Liver (tissue), 7 donors: ENCODE measurements at regions not wholly inside any gene's neighbourhood (a gene's known extent, or its start where the extent isn't known, plus 50 kb on each side); places are given as distances from the start of the nearest gene placed in this dataset.

ENCODE experiments used
- DNase-seq: peaks from one replicate; pipeline ENCODE4 v3.0.0-alpha.2; 2017; ENCODE audit warnings: low spot score
- H3K27ac ChIP-seq, 2 donors: one replicate each; pipeline ENCODE4 v1.7.0; 2013; ENCODE audit warnings: inconsistent platforms in 2 of 2, low read length in 2 of 2, control low read depth in 1 of 2, low read depth in 1 of 2, mild to moderate bottlenecking in 1 of 2
- H3K27me3 ChIP-seq, 4 donors: one replicate each; pipeline versions ENCODE4 v1.6.1 to v1.7.0; 2013; ENCODE audit warnings: low read length in 3 of 4, inconsistent platforms in 1 of 4, mild to moderate bottlenecking in 1 of 4, moderate library complexity in 1 of 4; ENCODE audit not compliant: control insufficient read depth in 4 of 4, insufficient read depth in 4 of 4
- H3K36me3 ChIP-seq, 4 donors: one replicate each; pipeline versions ENCODE4 v1.6.1 to v1.7.0; 2013; ENCODE audit warnings: low read length in 3 of 4, mild to moderate bottlenecking in 3 of 4, low read depth in 1 of 4, moderate library complexity in 1 of 4; ENCODE audit not compliant: control insufficient read depth in 4 of 4, insufficient read depth in 3 of 4
- H3K4me1 ChIP-seq, 4 donors: one replicate each; pipeline versions ENCODE4 v1.6.1 to v1.7.0; 2013; ENCODE audit warnings: low read length in 3 of 4, mild to moderate bottlenecking in 3 of 4, moderate library complexity in 1 of 4; ENCODE audit not compliant: control insufficient read depth in 4 of 4, insufficient read depth in 4 of 4
- H3K4me3 ChIP-seq, 3 donors: one replicate each; pipeline versions ENCODE4 v1.6.1 to v1.7.0; 2013; ENCODE audit warnings: low read length in 3 of 3, control low read depth in 1 of 3, low read depth in 1 of 3, mild to moderate bottlenecking in 1 of 3
- H3K9ac ChIP-seq, 2 donors: one replicate each; pipeline ENCODE4 v1.7.0; 2013; ENCODE audit warnings: low read length in 2 of 2, mild to moderate bottlenecking in 2 of 2, moderate library complexity in 2 of 2, control low read depth in 1 of 2, low read depth in 1 of 2
- H3K9me3 ChIP-seq, 4 donors: one replicate each; pipeline versions ENCODE4 v1.6.1 to v1.7.0; 2013; ENCODE audit warnings: low read length in 3 of 4; ENCODE audit not compliant: control insufficient read depth in 4 of 4
- EGR1 ChIP-seq, 2 donors: IDR thresholded peaks; 2 replicates each; pipeline ENCODE4 v1.6.1; 2016 to 2018; ENCODE audit warnings: antibody characterized with exemption in 2 of 2, low read depth in 2 of 2
- FOXA1 ChIP-seq: IDR thresholded peaks from 2 replicates; pipeline ENCODE4 v1.6.1; 2016; ENCODE audit warnings: antibody characterized with exemption
- FOXA2 ChIP-seq: IDR thresholded peaks from 2 replicates; pipeline ENCODE4 v1.6.1; 2016; ENCODE audit warnings: antibody characterized with exemption
- GABPA ChIP-seq, 2 donors: IDR thresholded peaks in 1 of 2; conservative IDR thresholded peaks in 1 of 2; 2 replicates each; pipeline ENCODE4 v1.6.1; 2016; ENCODE audit warnings: antibody characterized with exemption in 2 of 2, mild to moderate bottlenecking in 1 of 2, moderate library complexity in 1 of 2
- HNF4A ChIP-seq, 2 donors: conservative IDR thresholded peaks; 2 replicates each; pipeline ENCODE4 v1.6.1; 2016; ENCODE audit warnings: antibody characterized with exemption in 2 of 2, mild to moderate bottlenecking in 2 of 2
- HNF4G ChIP-seq: IDR thresholded peaks from 2 replicates; pipeline ENCODE4 v1.6.1; 2016; ENCODE audit warnings: antibody characterized with exemption
- JUND ChIP-seq, 2 donors: IDR thresholded peaks; 2 replicates each; pipeline ENCODE4 v1.6.1; 2016; ENCODE audit warnings: antibody characterized with exemption in 2 of 2
- MAX ChIP-seq: IDR thresholded peaks from 2 replicates; pipeline ENCODE4 v1.6.1; 2016; ENCODE audit warnings: antibody characterized with exemption
- NR2F2 ChIP-seq: IDR thresholded peaks from 2 replicates; pipeline ENCODE4 v1.6.1; 2016; ENCODE audit warnings: antibody characterized with exemption
- RAD21 ChIP-seq, 2 donors: IDR thresholded peaks; 2 replicates each; pipeline ENCODE4 v1.6.1; 2016; ENCODE audit warnings: antibody characterized with exemption in 2 of 2, mild to moderate bottlenecking in 2 of 2
- REST ChIP-seq: IDR thresholded peaks from 2 replicates; pipeline ENCODE4 v1.6.1; 2016; ENCODE audit warnings: antibody characterized with exemption, mild to moderate bottlenecking
- RXRA ChIP-seq, 2 donors: IDR thresholded peaks; 2 replicates each; pipeline ENCODE4 v1.6.1; 2017 to 2018; ENCODE audit warnings: antibody characterized with exemption in 2 of 2, mild to moderate bottlenecking in 1 of 2
- TAF1 ChIP-seq: conservative IDR thresholded peaks from 2 replicates; pipeline ENCODE4 v1.6.1; 2016; ENCODE audit warnings: antibody characterized with exemption, mild to moderate bottlenecking
- YY1 ChIP-seq: IDR thresholded peaks from 2 replicates; pipeline ENCODE4 v1.6.1; 2016; ENCODE audit warnings: antibody characterized with exemption, mild to moderate bottlenecking
- WGBS: extraction: QIAGEN DNeasy Blood & Tissue Kit; methylation state at CpG from one replicate; pipeline ENCODE4 v1.1.7; 2013; 5-methylcytosine and 5-hydroxymethylcytosine counted together
- TF ChIP-seq, protein P1 (sequence below): IDR thresholded peaks from 2 replicates; pipeline ENCODE4 v1.6.1; 2016; ENCODE audit warnings: antibody characterized with exemption
- TF ChIP-seq, protein P2 (sequence below): IDR thresholded peaks from 2 replicates; pipeline ENCODE4 v1.6.1; 2016; ENCODE audit warnings: antibody characterized with exemption
- donor health status: healthy.
- donor health status: healthy.
- donor health status: healthy.
- donor health status: healthy.

DNA sequence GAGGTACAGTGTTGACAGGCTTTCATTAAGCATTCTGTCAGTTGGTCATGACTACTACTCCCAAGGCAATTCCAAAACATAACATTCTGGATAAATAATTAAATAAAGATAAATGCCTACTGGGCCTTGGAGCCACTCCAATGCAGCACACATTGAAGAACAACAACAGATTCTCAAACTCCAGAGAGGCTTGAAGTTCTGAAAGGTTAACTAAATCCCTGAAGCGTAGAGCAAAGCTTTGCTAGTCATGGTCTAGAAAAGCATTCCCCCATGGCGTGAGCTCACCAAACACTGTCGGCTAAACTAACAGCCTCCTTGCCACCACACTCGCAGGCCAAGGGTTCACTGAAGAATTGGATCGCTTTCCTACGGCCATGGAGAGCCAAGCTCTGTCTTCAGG is 268.0 kb downstream of the ATG4C start:
- H3K4me1 ChIP-seq = no peaks in the 10 kb centered on the region
- H3K9ac ChIP-seq = no peak overlapping the region
- H3K4me3 ChIP-seq = no peak overlapping the region
- H3K27ac ChIP-seq = no peak overlapping the region
- WGBS = 86% methylated on average over 6 of the region's 6 CpGs
- TF ChIP-seq RAD21 (IDR thresholded peaks at IDR 0.05) (no peak), JUND (IDR thresholded peaks at IDR 0.05) (no peak), MAX (no peak), NR2F2 (no peak), EGR1 (IDR thresholded peaks at IDR 0.05; ENCODE audit: low read depth in 2 of 2) (no peak), REST (no peak), GABPA (IDR thresholded peaks at IDR 0.05 in 1 of 2, conservative IDR thresholded peaks at IDR 0.05 in 1 of 2) (no peak), HNF4G (no peak), HNF4A (conservative IDR thresholded peaks at IDR 0.05) (no peak), RXRA (IDR thresholded peaks at IDR 0.05) (no peak), TAF1 (no peak), YY1 (no peak)
- TF ChIP-seq, protein P1, sequence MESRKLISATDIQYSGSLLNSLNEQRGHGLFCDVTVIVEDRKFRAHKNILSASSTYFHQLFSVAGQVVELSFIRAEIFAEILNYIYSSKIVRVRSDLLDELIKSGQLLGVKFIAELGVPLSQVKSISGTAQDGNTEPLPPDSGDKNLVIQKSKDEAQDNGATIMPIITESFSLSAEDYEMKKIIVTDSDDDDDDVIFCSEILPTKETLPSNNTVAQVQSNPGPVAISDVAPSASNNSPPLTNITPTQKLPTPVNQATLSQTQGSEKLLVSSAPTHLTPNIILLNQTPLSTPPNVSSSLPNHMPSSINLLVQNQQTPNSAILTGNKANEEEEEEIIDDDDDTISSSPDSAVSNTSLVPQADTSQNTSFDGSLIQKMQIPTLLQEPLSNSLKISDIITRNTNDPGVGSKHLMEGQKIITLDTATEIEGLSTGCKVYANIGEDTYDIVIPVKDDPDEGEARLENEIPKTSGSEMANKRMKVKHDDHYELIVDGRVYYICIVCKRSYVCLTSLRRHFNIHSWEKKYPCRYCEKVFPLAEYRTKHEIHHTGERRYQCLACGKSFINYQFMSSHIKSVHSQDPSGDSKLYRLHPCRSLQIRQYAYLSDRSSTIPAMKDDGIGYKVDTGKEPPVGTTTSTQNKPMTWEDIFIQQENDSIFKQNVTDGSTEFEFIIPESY = no peak
- TF ChIP-seq, protein P2, sequence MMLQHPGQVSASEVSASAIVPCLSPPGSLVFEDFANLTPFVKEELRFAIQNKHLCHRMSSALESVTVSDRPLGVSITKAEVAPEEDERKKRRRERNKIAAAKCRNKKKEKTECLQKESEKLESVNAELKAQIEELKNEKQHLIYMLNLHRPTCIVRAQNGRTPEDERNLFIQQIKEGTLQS = no peak
- no peaks in the 10 kb centered on the region for H3K27me3 ChIP-seq
- no peak for DNase-seq
- H3K36me3 ChIP-seq = no peaks in the 10 kb centered on the region
- no peaks in the 10 kb centered on the region for H3K9me3 ChIP-seq

DNA sequence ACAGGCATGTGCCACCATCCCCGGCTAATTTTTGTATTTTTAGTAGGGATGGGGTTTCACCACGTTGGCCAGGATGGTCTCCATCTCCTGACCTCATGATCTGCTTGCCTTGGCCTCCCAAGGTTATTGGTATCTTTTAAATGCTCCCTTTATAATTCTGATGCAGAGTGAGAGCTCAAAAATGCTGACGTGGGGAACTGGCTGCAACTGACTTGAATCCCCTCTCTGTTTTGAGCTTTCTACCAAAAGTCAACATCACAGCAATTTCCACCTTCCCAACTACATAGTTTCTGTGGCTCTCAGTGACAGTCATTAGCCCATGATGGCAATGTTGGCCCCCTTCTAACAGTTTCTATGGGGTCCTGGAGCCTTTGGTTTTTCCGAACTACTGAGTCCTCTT is 268.2 kb upstream of the FOXD3 start:
- TF ChIP-seq, protein P2 = no peak
- TF ChIP-seq FOXA2 = no peak
- TF ChIP-seq NR2F2 = no peak
- TF ChIP-seq FOXA1 = no peak
- no peak for TF ChIP-seq REST
- TF ChIP-seq HNF4G = no peak
- Histone ChIP-seq H3K36me3 (no peaks in the 10 kb centered on the region), H3K9me3 (no peaks in the 10 kb centered on the region), H3K4me3 (no peak overlapping the region), H3K27ac (no peak overlapping the region), H3K27me3 (no peaks in the 10 kb centered on the region), H3K4me1 (no peaks in the 10 kb centered on the region), H3K9ac (no peak overlapping the region)
- WGBS = 81% methylated on average over 4 of the region's 4 CpGs
- DNase-seq = no peak
